GM23338 (cell line): ENCODE measurements at regions not wholly inside any gene's neighbourhood (a gene's known extent, or its start where the extent isn't known, plus 50 kb on each side); places are given as distances from the start of the nearest gene placed in this dataset.

Source experiments
- ATAC-seq: fragments of 200-7000 bp; cut with Tn5 transposase; 3 replicates; pipeline ENCODE4 v1.9.1; 2020
- DNase-seq: peaks from one replicate; pipeline ENCODE4 v3.0.0-alpha.2; 2015; ENCODE audit warnings: low spot score
- H2AFZ ChIP-seq: fragments of 200-600 bp; sonication (generic); 2 replicates; pipeline ENCODE4 v1.8.0; 2016; ENCODE audit warnings: antibody characterized with exemption, mild to moderate bottlenecking, moderate library complexity
- H3F3A ChIP-seq: fragments of 200-600 bp; sonication (generic); replicated peaks from 2 replicates; pipeline ENCODE4 v1.8.0; 2017; ENCODE audit warnings: antibody characterized with exemption, mixed run types, low read depth
- H3K27ac ChIP-seq: fragments of 200-600 bp; sonication (generic); 2 replicates; pipeline ENCODE4 v1.6.1; 2016; ENCODE audit warnings: low read depth
- H3K27me3 ChIP-seq: fragments of 200-600 bp; sonication (generic); 2 replicates; pipeline ENCODE4 v1.8.0; 2016; ENCODE audit warnings: mild to moderate bottlenecking, mixed run types, moderate library complexity; ENCODE audit not compliant: insufficient read depth
- H3K36me3 ChIP-seq: fragments of 200-600 bp; sonication (generic); 2 replicates; pipeline ENCODE4 v1.8.0; 2016; ENCODE audit warnings: mild to moderate bottlenecking; ENCODE audit not compliant: insufficient read depth
- H3K4me1 ChIP-seq: fragments of 200-600 bp; sonication (generic); 2 replicates; pipeline ENCODE4 v1.8.0; 2016; ENCODE audit warnings: mild to moderate bottlenecking, moderate library complexity; ENCODE audit not compliant: insufficient read depth
- H3K4me2 ChIP-seq: fragments of 200-600 bp; sonication (generic); 2 replicates; pipeline ENCODE4 v1.7.1; 2017; ENCODE audit warnings: mixed run types
- H3K4me3 ChIP-seq: fragments of 200-600 bp; sonication (generic); 2 replicates; pipeline ENCODE4 v1.6.1; 2016; ENCODE audit warnings: mixed run types
- H3K79me2 ChIP-seq: fragments of 200-600 bp; sonication (generic); replicated peaks from 2 replicates; pipeline ENCODE4 v1.8.0; 2017; ENCODE audit warnings: mild to moderate bottlenecking; ENCODE audit not compliant: insufficient read depth
- H3K9me2 ChIP-seq: fragments of 200-600 bp; sonication (generic); 2 replicates; pipeline ENCODE4 v1.8.0; 2017; ENCODE audit not compliant: insufficient read depth
- H4K20me1 ChIP-seq: fragments of 200-600 bp; sonication (generic); replicated peaks from 2 replicates; pipeline ENCODE4 v1.8.0; 2017; ENCODE audit warnings: mild to moderate bottlenecking; ENCODE audit not compliant: insufficient read depth
- H3K27ac Mint-ChIP-seq: 2 replicates; pipeline ENCODE4 v1.8.0; 2020; ENCODE audit warnings: inconsistent platforms, mild to moderate bottlenecking, moderate library complexity, mixed read lengths
- H3K27me3 Mint-ChIP-seq: 3 replicates; pipeline ENCODE4 v1.8.0; 2022; ENCODE audit warnings: low read depth, mild to moderate bottlenecking, moderate library complexity, mixed read lengths, inconsistent platforms; ENCODE audit not compliant: insufficient read depth, poor library complexity
- H3K36me3 Mint-ChIP-seq: 3 replicates; pipeline ENCODE4 v1.8.0; 2021; ENCODE audit warnings: low read depth, mild to moderate bottlenecking, inconsistent platforms, moderate library complexity, mixed read lengths
- H3K4me1 Mint-ChIP-seq: 3 replicates; pipeline ENCODE4 v1.8.0; 2020; ENCODE audit warnings: mild to moderate bottlenecking, inconsistent platforms, mixed read lengths
- H3K4me3 Mint-ChIP-seq: 3 replicates; pipeline ENCODE4 v1.8.0; 2021; ENCODE audit warnings: moderate library complexity, mild to moderate bottlenecking, inconsistent platforms, mixed read lengths
- H3K9me3 Mint-ChIP-seq: 3 replicates; pipeline ENCODE4 v1.8.0; 2020; ENCODE audit warnings: moderate library complexity, mild to moderate bottlenecking, inconsistent platforms, mixed read lengths
- CREB1 ChIP-seq: fragments of 250-450 bp; sonication (Bioruptor Pico); IDR thresholded peaks from 2 replicates; pipeline ENCODE4 v1.5.0; 2020; ENCODE audit warnings: low read depth, mild to moderate bottlenecking, moderate library complexity
- CTCF ChIP-seq, 2 experiments: fragments of 200-600 bp in 1 of 2; sonication (generic) in 1 of 2; conservative IDR thresholded peaks; 2 replicates each; pipeline versions ENCODE4 v1.5.1 to v1.6.1; 2016 to 2017; ENCODE audit warnings: antibody characterized with exemption in 2 of 2, low read depth in 2 of 2, mild to moderate bottlenecking in 2 of 2, moderate library complexity in 1 of 2
- EZH2 ChIP-seq: fragments of 200-600 bp; sonication (generic); IDR thresholded peaks from one replicate; pipeline ENCODE4 v1.8.0; 2017; ENCODE audit warnings: antibody characterized with exemption, mild to moderate bottlenecking, low read depth; ENCODE audit not compliant: unreplicated experiment
- EZH2phosphoT487 ChIP-seq: fragments of 200-600 bp; sonication (generic); IDR thresholded peaks from one replicate; pipeline ENCODE4 v1.8.1; 2018; ENCODE audit warnings: antibody characterized with exemption; ENCODE audit not compliant: unreplicated experiment
- JUNB ChIP-seq: IDR thresholded peaks from one replicate; pipeline ENCODE4 v1.6.1; 2016; ENCODE audit warnings: antibody characterized with exemption; ENCODE audit not compliant: unreplicated experiment
- NANOG ChIP-seq: IDR thresholded peaks from 2 replicates; pipeline ENCODE4 v1.6.1; 2016; ENCODE audit warnings: antibody characterized with exemption, borderline replicate concordance
- POLR2AphosphoS5 ChIP-seq: IDR thresholded peaks from 2 replicates; pipeline ENCODE4 v1.6.1; 2016; ENCODE audit warnings: antibody characterized with exemption, low read depth
- STAT1 ChIP-seq: IDR thresholded peaks from one replicate; pipeline ENCODE4 v1.6.1; 2016; ENCODE audit warnings: antibody characterized with exemption; ENCODE audit not compliant: unreplicated experiment
- ZNF114 ChIP-seq: fragments of 250-450 bp; sonication (Bioruptor Pico); IDR thresholded peaks from 2 replicates; pipeline ENCODE4 v1.5.0; 2020; ENCODE audit warnings: mild to moderate bottlenecking, moderate library complexity
- ZNF331 ChIP-seq: fragments of 250-450 bp; sonication (Bioruptor Pico); IDR thresholded peaks from 2 replicates; pipeline ENCODE4 v1.5.0; 2020; ENCODE audit warnings: low read depth, mild to moderate bottlenecking, moderate library complexity
- TF ChIP-seq, protein P1 (sequence below): fragments of 250-450 bp; sonication (Bioruptor Pico); IDR thresholded peaks from 2 replicates; pipeline ENCODE4 v1.5.0; 2020; ENCODE audit warnings: mild to moderate bottlenecking, moderate library complexity
- TF ChIP-seq, protein P2 (sequence below): IDR thresholded peaks from 2 replicates; pipeline ENCODE4 v1.6.1; 2016; ENCODE audit warnings: antibody characterized with exemption
- TF ChIP-seq, protein P3 (sequence below): IDR thresholded peaks from one replicate; pipeline ENCODE4 v1.6.1; 2018; ENCODE audit warnings: antibody characterized with exemption; ENCODE audit not compliant: unreplicated experiment

GRCh38 chr3:36606871-36607765 lies 157.2 kb downstream of the DCLK3 start:
- H3K79me2 ChIP-seq: no peaks in the 10 kb centered on the region
- DNase-seq: no peak
- H3K9me2 ChIP-seq: no peaks in the 10 kb centered on the region
- no peak overlapping the region for H3K4me3 Mint-ChIP-seq
- no peak overlapping the region for H3K4me2 ChIP-seq
- no peak overlapping the region for H3K4me3 ChIP-seq
- no peaks in the 10 kb centered on the region for H3K27me3 Mint-ChIP-seq
- H3K27me3 ChIP-seq: no peaks in the 10 kb centered on the region
- no peaks in the 10 kb centered on the region for H3K4me1 ChIP-seq
- no peaks in the 10 kb centered on the region for H3K36me3 ChIP-seq
- H4K20me1 ChIP-seq: no peaks in the 10 kb centered on the region
- H3F3A ChIP-seq: no peaks in the 10 kb centered on the region
- no peaks in the 10 kb centered on the region for H3K9me3 Mint-ChIP-seq
- no peaks in the 10 kb centered on the region for H3K36me3 Mint-ChIP-seq
- no peaks in the 10 kb centered on the region for H3K4me1 Mint-ChIP-seq
- H3K27ac ChIP-seq: no peak overlapping the region
- TF ChIP-seq ZNF114 (CRISPR knock-in tag) (no peak), ZNF331 (no peak), STAT1 (no peak), JUNB (no peak), POLR2AphosphoS5 (no peak), NANOG (no peak), EZH2phosphoT487 (no peak), EZH2 (no peak), CREB1 (no peak), CTCF (conservative IDR thresholded peaks at IDR 0.05; ENCODE audit: low read depth in 2 of 2) (no peak)
- TF ChIP-seq, protein P1, sequence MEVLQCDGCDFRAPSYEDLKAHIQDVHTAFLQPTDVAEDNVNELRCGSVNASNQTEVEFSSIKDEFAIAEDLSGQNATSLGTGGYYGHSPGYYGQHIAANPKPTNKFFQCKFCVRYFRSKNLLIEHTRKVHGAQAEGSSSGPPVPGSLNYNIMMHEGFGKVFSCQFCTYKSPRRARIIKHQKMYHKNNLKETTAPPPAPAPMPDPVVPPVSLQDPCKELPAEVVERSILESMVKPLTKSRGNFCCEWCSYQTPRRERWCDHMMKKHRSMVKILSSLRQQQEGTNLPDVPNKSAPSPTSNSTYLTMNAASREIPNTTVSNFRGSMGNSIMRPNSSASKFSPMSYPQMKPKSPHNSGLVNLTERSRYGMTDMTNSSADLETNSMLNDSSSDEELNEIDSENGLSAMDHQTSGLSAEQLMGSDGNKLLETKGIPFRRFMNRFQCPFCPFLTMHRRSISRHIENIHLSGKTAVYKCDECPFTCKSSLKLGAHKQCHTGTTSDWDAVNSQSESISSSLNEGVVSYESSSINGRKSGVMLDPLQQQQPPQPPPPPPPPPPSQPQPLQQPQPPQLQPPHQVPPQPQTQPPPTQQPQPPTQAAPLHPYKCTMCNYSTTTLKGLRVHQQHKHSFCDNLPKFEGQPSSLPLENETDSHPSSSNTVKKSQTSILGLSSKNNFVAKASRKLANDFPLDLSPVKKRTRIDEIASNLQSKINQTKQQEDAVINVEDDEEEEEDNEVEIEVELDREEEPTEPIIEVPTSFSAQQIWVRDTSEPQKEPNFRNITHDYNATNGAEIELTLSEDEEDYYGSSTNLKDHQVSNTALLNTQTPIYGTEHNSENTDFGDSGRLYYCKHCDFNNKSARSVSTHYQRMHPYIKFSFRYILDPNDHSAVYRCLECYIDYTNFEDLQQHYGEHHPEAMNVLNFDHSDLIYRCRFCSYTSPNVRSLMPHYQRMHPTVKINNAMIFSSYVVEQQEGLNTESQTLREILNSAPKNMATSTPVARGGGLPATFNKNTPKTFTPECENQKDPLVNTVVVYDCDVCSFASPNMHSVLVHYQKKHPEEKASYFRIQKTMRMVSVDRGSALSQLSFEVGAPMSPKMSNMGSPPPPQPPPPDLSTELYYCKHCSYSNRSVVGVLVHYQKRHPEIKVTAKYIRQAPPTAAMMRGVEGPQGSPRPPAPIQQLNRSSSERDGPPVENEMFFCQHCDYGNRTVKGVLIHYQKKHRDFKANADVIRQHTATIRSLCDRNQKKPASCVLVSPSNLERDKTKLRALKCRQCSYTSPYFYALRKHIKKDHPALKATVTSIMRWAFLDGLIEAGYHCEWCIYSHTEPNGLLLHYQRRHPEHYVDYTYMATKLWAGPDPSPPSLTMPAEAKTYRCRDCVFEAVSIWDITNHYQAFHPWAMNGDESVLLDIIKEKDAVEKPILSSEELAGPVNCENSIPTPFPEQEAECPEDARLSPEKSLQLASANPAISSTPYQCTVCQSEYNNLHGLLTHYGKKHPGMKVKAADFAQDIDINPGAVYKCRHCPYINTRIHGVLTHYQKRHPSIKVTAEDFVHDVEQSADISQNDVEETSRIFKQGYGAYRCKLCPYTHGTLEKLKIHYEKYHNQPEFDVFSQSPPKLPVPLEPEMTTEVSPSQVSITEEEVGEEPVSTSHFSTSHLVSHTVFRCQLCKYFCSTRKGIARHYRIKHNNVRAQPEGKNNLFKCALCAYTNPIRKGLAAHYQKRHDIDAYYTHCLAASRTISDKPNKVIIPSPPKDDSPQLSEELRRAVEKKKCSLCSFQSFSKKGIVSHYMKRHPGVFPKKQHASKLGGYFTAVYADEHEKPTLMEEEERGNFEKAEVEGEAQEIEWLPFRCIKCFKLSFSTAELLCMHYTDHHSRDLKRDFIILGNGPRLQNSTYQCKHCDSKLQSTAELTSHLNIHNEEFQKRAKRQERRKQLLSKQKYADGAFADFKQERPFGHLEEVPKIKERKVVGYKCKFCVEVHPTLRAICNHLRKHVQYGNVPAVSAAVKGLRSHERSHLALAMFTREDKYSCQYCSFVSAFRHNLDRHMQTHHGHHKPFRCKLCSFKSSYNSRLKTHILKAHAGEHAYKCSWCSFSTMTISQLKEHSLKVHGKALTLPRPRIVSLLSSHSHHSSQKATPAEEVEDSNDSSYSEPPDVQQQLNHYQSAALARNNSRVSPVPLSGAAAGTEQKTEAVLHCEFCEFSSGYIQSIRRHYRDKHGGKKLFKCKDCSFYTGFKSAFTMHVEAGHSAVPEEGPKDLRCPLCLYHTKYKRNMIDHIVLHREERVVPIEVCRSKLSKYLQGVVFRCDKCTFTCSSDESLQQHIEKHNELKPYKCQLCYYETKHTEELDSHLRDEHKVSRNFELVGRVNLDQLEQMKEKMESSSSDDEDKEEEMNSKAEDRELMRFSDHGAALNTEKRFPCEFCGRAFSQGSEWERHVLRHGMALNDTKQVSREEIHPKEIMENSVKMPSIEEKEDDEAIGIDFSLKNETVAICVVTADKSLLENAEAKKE: no peak
- TF ChIP-seq, protein P2, sequence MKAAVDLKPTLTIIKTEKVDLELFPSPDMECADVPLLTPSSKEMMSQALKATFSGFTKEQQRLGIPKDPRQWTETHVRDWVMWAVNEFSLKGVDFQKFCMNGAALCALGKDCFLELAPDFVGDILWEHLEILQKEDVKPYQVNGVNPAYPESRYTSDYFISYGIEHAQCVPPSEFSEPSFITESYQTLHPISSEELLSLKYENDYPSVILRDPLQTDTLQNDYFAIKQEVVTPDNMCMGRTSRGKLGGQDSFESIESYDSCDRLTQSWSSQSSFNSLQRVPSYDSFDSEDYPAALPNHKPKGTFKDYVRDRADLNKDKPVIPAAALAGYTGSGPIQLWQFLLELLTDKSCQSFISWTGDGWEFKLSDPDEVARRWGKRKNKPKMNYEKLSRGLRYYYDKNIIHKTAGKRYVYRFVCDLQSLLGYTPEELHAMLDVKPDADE: no peak
- TF ChIP-seq, protein P3, sequence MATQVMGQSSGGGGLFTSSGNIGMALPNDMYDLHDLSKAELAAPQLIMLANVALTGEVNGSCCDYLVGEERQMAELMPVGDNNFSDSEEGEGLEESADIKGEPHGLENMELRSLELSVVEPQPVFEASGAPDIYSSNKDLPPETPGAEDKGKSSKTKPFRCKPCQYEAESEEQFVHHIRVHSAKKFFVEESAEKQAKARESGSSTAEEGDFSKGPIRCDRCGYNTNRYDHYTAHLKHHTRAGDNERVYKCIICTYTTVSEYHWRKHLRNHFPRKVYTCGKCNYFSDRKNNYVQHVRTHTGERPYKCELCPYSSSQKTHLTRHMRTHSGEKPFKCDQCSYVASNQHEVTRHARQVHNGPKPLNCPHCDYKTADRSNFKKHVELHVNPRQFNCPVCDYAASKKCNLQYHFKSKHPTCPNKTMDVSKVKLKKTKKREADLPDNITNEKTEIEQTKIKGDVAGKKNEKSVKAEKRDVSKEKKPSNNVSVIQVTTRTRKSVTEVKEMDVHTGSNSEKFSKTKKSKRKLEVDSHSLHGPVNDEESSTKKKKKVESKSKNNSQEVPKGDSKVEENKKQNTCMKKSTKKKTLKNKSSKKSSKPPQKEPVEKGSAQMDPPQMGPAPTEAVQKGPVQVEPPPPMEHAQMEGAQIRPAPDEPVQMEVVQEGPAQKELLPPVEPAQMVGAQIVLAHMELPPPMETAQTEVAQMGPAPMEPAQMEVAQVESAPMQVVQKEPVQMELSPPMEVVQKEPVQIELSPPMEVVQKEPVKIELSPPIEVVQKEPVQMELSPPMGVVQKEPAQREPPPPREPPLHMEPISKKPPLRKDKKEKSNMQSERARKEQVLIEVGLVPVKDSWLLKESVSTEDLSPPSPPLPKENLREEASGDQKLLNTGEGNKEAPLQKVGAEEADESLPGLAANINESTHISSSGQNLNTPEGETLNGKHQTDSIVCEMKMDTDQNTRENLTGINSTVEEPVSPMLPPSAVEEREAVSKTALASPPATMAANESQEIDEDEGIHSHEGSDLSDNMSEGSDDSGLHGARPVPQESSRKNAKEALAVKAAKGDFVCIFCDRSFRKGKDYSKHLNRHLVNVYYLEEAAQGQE: no peak
- no peak for ATAC-seq
- H3K27ac Mint-ChIP-seq: no peak overlapping the region
- H2AFZ ChIP-seq: no peak overlapping the region
